ENCODE measurements at regions not wholly inside any gene's neighbourhood (a gene's known extent, or its start where the extent isn't known, plus 50 kb on each side); places are given as distances from the start of the nearest gene placed in this dataset.

DNA sequence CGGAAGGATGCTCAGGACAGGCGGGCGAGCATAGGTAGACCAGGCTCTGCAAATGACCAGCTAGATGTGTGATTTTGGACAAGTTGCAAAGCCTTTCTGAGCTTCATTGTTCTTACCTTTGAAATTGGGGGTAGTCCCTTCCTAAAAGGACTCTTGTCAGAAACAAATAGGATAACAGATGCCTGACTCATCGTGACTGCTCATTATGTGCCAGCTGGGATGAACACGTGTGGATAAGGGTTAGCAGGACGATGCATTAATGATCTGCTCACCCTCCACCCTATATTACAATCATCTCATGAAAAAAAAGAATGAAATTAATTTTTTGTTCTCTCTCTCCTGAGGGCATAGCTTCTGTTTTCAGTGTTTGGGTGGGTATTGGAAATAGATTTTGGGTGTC is 223.4 kb downstream of the NR2F2 start:
- Mint-ChIP-seq H3K27me3 (ENCODE audit: low read depth) (no peaks in the 10 kb centered on the region), H3K4me1 (no peaks in the 10 kb centered on the region), H3K36me3 (no peaks in the 10 kb centered on the region), H3K9me3 (no peaks in the 10 kb centered on the region), H3K4me3 (no peak overlapping the region), H3K27ac (no peak overlapping the region)
- TF ChIP-seq, protein P1, sequence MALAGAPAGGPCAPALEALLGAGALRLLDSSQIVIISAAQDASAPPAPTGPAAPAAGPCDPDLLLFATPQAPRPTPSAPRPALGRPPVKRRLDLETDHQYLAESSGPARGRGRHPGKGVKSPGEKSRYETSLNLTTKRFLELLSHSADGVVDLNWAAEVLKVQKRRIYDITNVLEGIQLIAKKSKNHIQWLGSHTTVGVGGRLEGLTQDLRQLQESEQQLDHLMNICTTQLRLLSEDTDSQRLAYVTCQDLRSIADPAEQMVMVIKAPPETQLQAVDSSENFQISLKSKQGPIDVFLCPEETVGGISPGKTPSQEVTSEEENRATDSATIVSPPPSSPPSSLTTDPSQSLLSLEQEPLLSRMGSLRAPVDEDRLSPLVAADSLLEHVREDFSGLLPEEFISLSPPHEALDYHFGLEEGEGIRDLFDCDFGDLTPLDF (CRISPR knock-in tag; IDR thresholded peaks at IDR 0.05) = no peak
- TF ChIP-seq, protein P2, sequence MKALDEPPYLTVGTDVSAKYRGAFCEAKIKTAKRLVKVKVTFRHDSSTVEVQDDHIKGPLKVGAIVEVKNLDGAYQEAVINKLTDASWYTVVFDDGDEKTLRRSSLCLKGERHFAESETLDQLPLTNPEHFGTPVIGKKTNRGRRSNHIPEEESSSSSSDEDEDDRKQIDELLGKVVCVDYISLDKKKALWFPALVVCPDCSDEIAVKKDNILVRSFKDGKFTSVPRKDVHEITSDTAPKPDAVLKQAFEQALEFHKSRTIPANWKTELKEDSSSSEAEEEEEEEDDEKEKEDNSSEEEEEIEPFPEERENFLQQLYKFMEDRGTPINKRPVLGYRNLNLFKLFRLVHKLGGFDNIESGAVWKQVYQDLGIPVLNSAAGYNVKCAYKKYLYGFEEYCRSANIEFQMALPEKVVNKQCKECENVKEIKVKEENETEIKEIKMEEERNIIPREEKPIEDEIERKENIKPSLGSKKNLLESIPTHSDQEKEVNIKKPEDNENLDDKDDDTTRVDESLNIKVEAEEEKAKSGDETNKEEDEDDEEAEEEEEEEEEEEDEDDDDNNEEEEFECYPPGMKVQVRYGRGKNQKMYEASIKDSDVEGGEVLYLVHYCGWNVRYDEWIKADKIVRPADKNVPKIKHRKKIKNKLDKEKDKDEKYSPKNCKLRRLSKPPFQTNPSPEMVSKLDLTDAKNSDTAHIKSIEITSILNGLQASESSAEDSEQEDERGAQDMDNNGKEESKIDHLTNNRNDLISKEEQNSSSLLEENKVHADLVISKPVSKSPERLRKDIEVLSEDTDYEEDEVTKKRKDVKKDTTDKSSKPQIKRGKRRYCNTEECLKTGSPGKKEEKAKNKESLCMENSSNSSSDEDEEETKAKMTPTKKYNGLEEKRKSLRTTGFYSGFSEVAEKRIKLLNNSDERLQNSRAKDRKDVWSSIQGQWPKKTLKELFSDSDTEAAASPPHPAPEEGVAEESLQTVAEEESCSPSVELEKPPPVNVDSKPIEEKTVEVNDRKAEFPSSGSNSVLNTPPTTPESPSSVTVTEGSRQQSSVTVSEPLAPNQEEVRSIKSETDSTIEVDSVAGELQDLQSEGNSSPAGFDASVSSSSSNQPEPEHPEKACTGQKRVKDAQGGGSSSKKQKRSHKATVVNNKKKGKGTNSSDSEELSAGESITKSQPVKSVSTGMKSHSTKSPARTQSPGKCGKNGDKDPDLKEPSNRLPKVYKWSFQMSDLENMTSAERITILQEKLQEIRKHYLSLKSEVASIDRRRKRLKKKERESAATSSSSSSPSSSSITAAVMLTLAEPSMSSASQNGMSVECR (CRISPR knock-in tag; IDR thresholded peaks at IDR 0.05; ENCODE audit: borderline replicate concordance) = no peak
- TF ChIP-seq ERG (CRISPR knock-in tag; IDR thresholded peaks at IDR 0.05) = no peak
- no peak for TF ChIP-seq ZNF416 (CRISPR knock-in tag; IDR thresholded peaks at IDR 0.05)
- no peak for TF ChIP-seq MXD4 (CRISPR knock-in tag; IDR thresholded peaks at IDR 0.05; ENCODE audit: borderline replicate concordance)
- no peak for TF ChIP-seq GTF2I (CRISPR knock-in tag; conservative IDR thresholded peaks at IDR 0.05)
- TF ChIP-seq FOXJ3 (CRISPR knock-in tag; IDR thresholded peaks at IDR 0.05; ENCODE audit: borderline replicate concordance) = no peak
- no peak for TF ChIP-seq ZNF532 (CRISPR knock-in tag; IDR thresholded peaks at IDR 0.05; ENCODE audit: borderline replicate concordance)
- TF ChIP-seq OVOL2 (CRISPR knock-in tag; IDR thresholded peaks at IDR 0.05; ENCODE audit: borderline replicate concordance) = no peak
- no peak for TF ChIP-seq ZNF219 (CRISPR knock-in tag; IDR thresholded peaks at IDR 0.05; ENCODE audit: borderline replicate concordance)
- TF ChIP-seq KAT7 (CRISPR knock-in tag; IDR thresholded peaks at IDR 0.05; ENCODE audit: borderline replicate concordance) = no peak
- ChIA-PET CTCF (no interaction called here), POLR2A (interaction anchor here (0.6 kb wide), 1 partner anchor 665 kb away, joined by 3 read pairs; no protein-coding TSS in a partner anchor)
- DNase-seq (ENCODE audit: low spot score) (no peak), ATAC-seq (no peak)

DNA sequence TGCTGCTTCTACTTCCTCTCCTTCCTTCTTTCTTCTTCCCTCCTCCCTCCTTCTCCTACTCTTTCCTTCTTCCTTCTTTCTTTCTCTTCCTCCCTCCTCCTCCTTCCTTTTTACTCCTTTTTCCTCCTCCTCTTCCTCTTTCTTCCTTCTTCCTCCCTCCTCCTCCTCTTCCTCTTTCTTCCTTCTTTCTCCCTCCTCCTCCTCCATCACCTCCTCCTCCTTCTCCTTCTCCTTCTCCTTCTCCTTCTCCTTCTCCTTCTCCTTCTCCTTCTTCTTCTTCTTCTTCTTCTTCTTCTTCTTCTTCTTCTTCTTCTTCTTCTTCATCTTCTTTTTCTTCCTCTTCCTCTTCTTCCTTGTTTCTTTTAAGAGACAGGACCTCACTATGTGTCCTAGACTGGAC is 224.0 kb downstream of the NR2F2 start:
- ATAC-seq = no peak
- TF ChIP-seq CDX4 (CRISPR knock-in tag; IDR thresholded peaks at IDR 0.05; ENCODE audit: borderline replicate concordance) (no peak), RORB (CRISPR knock-in tag; IDR thresholded peaks at IDR 0.05) (no peak), FOXP4 (CRISPR knock-in tag; IDR thresholded peaks at IDR 0.05) (no peak), SOX15 (CRISPR knock-in tag; IDR thresholded peaks at IDR 0.05) (no peak), NFATC4 (CRISPR knock-in tag; IDR thresholded peaks at IDR 0.05) (no peak), SP1 (CRISPR knock-in tag; conservative IDR thresholded peaks at IDR 0.05) (no peak), JUN (CRISPR knock-in tag; IDR thresholded peaks at IDR 0.05) (no peak), IRF2 (CRISPR knock-in tag; IDR thresholded peaks at IDR 0.05; ENCODE audit: borderline replicate concordance, low read depth) (no peak), NFE2L1 (CRISPR knock-in tag; IDR thresholded peaks at IDR 0.05) (no peak), MAX (CRISPR knock-in tag; IDR thresholded peaks at IDR 0.05) (no peak)

More for the DNA sequence above, 224.0 kb downstream of the NR2F2 start:
- ChIA-PET CTCF (no interaction called here), POLR2A (no interaction called here)
- no peaks in the 10 kb centered on the region for H3K36me3 Mint-ChIP-seq
- H3K27ac Mint-ChIP-seq = no peak overlapping the region
- H3K27me3 Mint-ChIP-seq (ENCODE audit: low read depth) = no peaks in the 10 kb centered on the region
- H3K9me3 Mint-ChIP-seq = no peaks in the 10 kb centered on the region
- no peaks in the 10 kb centered on the region for H3K4me1 Mint-ChIP-seq
- no peak overlapping the region for H3K4me3 Mint-ChIP-seq
- no peak for DNase-seq (ENCODE audit: low spot score)

All from WTC11 (cell line).